OCI-LY1 (cell line): ENCODE measurements at regions not wholly inside any gene's neighbourhood (a gene's known extent, or its start where the extent isn't known, plus 50 kb on each side); places are given as distances from the start of the nearest gene placed in this dataset.

Source experiments
- H2AFZ ChIP-seq: fragments of 200-600 bp; sonication (generic), shearing (Covaris generic); 2 replicates; pipeline ENCODE4 v1.6.0; 2014; ENCODE audit warnings: antibody characterized with exemption, mild to moderate bottlenecking, low read length
- H3F3A ChIP-seq: fragments of 200-600 bp; sonication (generic), shearing (Covaris generic); 2 replicates; pipeline ENCODE4 v1.6.0; 2014; ENCODE audit warnings: mild to moderate bottlenecking, antibody characterized with exemption, low read length, moderate library complexity; ENCODE audit not compliant: insufficient read depth
- H3K27ac ChIP-seq: fragments of 200-600 bp; sonication (generic); 2 replicates; pipeline ENCODE4 v1.5.1; 2014; ENCODE audit warnings: low read length, mixed run types, mild to moderate bottlenecking, low read depth; ENCODE audit not compliant: poor library complexity, severe bottlenecking
- H3K27me3 ChIP-seq: fragments of 200-600 bp; sonication (generic); 2 replicates; pipeline ENCODE4 v1.6.0; 2014; ENCODE audit warnings: antibody characterized with exemption, mild to moderate bottlenecking, low read length, moderate library complexity; ENCODE audit not compliant: insufficient read depth
- H3K36me3 ChIP-seq: fragments of 200-600 bp; sonication (generic); 2 replicates; pipeline ENCODE4 v1.6.1; 2014; ENCODE audit warnings: mild to moderate bottlenecking, antibody characterized with exemption, low read length, moderate library complexity, mixed read lengths; ENCODE audit not compliant: insufficient read depth
- H3K4me1 ChIP-seq: fragments of 200-600 bp; sonication (generic); 2 replicates; pipeline ENCODE4 v1.5.1; 2014; ENCODE audit warnings: mild to moderate bottlenecking, low read length, moderate library complexity; ENCODE audit not compliant: insufficient read depth, severe bottlenecking
- H3K4me2 ChIP-seq: fragments of 200-600 bp; sonication (generic), shearing (Covaris generic); 2 replicates; pipeline ENCODE4 v1.6.1; 2014; ENCODE audit warnings: low read length
- H3K4me3 ChIP-seq: fragments of 200-600 bp; sonication (generic); 2 replicates; pipeline ENCODE4 v1.5.1; 2014; ENCODE audit warnings: low read length, low read depth, mild to moderate bottlenecking, mixed read lengths; ENCODE audit not compliant: poor library complexity, severe bottlenecking
- H3K79me2 ChIP-seq: fragments of 200-600 bp; shearing (Covaris generic); 2 replicates; pipeline ENCODE4 v1.6.1; 2016; ENCODE audit warnings: mixed run types, low read length, mixed read lengths; ENCODE audit not compliant: insufficient read depth
- H3K9ac ChIP-seq: fragments of 200-600 bp; sonication (generic), shearing (Covaris generic); 2 replicates; pipeline ENCODE4 v1.6.1; 2014; ENCODE audit warnings: mild to moderate bottlenecking, low read length, mixed read lengths
- H3K9me2 ChIP-seq: fragments of 200-600 bp; sonication (generic), shearing (Covaris generic); 2 replicates; pipeline ENCODE4 v1.6.1; 2014; ENCODE audit warnings: low read depth, mild to moderate bottlenecking, low read length, mixed read lengths
- H3K9me3 ChIP-seq: fragments of 200-600 bp; shearing (Covaris generic); 2 replicates; pipeline ENCODE4 v1.6.1; 2014; ENCODE audit warnings: low read length, mixed read lengths
- H4K20me1 ChIP-seq: fragments of 200-600 bp; sonication (generic), shearing (Covaris generic); 2 replicates; pipeline ENCODE4 v1.6.0; 2016; ENCODE audit warnings: mild to moderate bottlenecking, low read length; ENCODE audit not compliant: insufficient read depth
- EZH2 ChIP-seq: fragments of 200-600 bp; sonication (generic), shearing (Covaris generic); IDR thresholded peaks from 2 replicates; pipeline ENCODE4 v1.8.0; 2017; ENCODE audit warnings: borderline replicate concordance, mixed run types, mild to moderate bottlenecking, antibody characterized with exemption, low read length, moderate library complexity, mixed read lengths
- TF ChIP-seq, protein P1 (sequence below): fragments of 200-600 bp; sonication (generic), shearing (Covaris generic); IDR thresholded peaks from 2 replicates; pipeline ENCODE4 v1.5.1; 2017; ENCODE audit warnings: mild to moderate bottlenecking, antibody characterized with exemption, low read length, moderate library complexity, mixed read lengths

DNA sequence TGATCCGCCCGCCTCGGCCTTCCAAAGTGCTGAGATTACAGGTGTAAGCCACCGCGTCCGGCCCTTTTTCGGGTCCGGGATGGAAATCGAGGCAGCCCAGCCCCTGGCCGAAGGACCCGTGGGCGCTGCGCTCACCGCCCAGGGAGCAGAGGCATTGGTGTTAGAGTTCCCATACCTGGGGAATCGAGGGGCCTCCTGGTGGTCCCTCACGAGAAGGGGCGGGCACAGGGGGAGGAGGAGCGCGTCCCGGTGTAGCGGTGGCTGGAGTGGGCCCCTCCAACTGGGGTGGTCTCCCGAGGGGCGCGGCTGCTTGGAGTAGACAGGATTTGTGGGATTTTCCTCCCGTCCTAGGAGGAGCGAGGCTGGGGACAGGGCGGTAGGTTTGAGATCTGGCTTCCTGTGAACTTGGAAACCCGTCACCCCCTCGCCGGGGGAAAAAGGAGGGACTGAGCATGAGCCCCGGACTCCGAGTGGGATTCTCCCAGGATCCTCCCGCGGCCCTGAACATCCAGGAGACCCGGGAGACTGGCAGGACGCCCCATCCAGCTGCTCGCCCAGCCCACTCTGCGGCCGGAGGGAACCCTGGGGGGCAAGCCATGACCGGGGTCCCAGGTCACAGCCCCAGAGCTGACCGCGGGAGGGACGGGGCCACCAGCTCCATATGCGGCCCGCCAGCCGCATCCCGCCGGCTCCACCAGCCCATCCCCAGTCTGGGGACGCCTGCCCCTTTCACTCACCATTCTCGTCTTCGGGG is 70.9 kb downstream of the ASCL4 start:
- Histone ChIP-seq H3K36me3 (no peaks in the 10 kb centered on the region), H3K27me3 (no peaks in the 10 kb centered on the region)

DNA sequence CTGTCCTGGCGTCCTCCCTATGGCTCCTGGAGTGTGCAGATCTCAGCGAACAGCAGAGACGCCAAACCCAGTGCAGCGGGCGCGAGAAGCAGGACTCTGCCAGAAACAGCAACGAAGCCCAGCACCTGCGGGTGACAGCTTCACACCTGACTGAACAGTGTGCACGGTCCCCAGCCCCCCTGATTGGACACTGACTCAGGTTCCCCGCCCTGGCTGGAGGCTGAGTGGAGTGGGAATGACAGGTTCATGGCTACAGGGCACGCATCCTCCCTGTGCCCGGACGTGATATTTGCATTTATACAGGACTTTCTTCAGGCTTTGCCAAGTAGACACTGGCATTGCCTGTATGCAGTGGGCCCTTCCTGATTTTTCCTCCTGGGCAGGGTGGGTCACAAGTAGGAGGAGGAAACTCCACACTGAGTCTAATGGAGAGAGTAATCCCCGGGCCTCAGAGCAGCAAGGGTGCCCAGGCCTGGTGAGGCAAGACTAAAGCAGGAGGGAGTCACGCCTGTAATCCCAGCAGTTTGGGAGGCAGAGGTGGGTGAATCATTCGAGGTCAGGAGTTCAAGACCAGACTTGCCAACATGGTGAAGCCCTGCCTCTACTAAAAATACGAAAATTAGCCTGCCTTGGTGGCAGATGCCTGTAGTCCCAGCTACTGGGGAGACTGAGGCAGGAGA is 71.6 kb downstream of the ASCL4 start:
- no peaks in the 10 kb centered on the region for H3K36me3 ChIP-seq
- H3K9me2 ChIP-seq = no peaks in the 10 kb centered on the region
- H3F3A ChIP-seq = no peaks in the 10 kb centered on the region
- no peak overlapping the region for H3K9ac ChIP-seq
- no peak overlapping the region for H2AFZ ChIP-seq
- no peaks in the 10 kb centered on the region for H3K4me1 ChIP-seq
- no peak for TF ChIP-seq EZH2
- TF ChIP-seq, protein P1, sequence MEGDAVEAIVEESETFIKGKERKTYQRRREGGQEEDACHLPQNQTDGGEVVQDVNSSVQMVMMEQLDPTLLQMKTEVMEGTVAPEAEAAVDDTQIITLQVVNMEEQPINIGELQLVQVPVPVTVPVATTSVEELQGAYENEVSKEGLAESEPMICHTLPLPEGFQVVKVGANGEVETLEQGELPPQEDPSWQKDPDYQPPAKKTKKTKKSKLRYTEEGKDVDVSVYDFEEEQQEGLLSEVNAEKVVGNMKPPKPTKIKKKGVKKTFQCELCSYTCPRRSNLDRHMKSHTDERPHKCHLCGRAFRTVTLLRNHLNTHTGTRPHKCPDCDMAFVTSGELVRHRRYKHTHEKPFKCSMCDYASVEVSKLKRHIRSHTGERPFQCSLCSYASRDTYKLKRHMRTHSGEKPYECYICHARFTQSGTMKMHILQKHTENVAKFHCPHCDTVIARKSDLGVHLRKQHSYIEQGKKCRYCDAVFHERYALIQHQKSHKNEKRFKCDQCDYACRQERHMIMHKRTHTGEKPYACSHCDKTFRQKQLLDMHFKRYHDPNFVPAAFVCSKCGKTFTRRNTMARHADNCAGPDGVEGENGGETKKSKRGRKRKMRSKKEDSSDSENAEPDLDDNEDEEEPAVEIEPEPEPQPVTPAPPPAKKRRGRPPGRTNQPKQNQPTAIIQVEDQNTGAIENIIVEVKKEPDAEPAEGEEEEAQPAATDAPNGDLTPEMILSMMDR = no peak
- H3K9me3 ChIP-seq = no peaks in the 10 kb centered on the region
- no peaks in the 10 kb centered on the region for H3K27me3 ChIP-seq
- H3K4me2 ChIP-seq = no peak overlapping the region
- no peak overlapping the region for H3K27ac ChIP-seq
- no peaks in the 10 kb centered on the region for H3K79me2 ChIP-seq
- H3K4me3 ChIP-seq = no peak overlapping the region
- H4K20me1 ChIP-seq = no peaks in the 10 kb centered on the region

More for the DNA sequence above, 70.9 kb downstream of the ASCL4 start:
- TF ChIP-seq, protein P1 = no peak
- no peak for TF ChIP-seq EZH2
- Histone ChIP-seq H3K79me2 (no peaks in the 10 kb centered on the region), H3K27ac (no peak overlapping the region), H2AFZ (no peak overlapping the region), H3K9me3 (no peaks in the 10 kb centered on the region), H3K4me3 (no peak overlapping the region), H3K4me2 (no peak overlapping the region), H3K9me2 (no peaks in the 10 kb centered on the region), H3F3A (no peaks in the 10 kb centered on the region), H3K9ac (no peak overlapping the region), H3K4me1 (no peaks in the 10 kb centered on the region), H4K20me1 (no peaks in the 10 kb centered on the region)

GRCh38 chr12:107847430-107847829 is 72.9 kb downstream of the ASCL4 start:
- no peaks in the 10 kb centered on the region for H3K36me3 ChIP-seq
- no peaks in the 10 kb centered on the region for H3K79me2 ChIP-seq
- no peaks in the 10 kb centered on the region for H4K20me1 ChIP-seq
- H3K27ac ChIP-seq = no peak overlapping the region
- TF ChIP-seq, protein P1 = no peak
- TF ChIP-seq EZH2 = no peak
- no peaks in the 10 kb centered on the region for H3K9me2 ChIP-seq
- H2AFZ ChIP-seq = no peak overlapping the region
- H3F3A ChIP-seq = no peaks in the 10 kb centered on the region
- H3K4me1 ChIP-seq = no peaks in the 10 kb centered on the region
- no peak overlapping the region for H3K9ac ChIP-seq
- no peaks in the 10 kb centered on the region for H3K9me3 ChIP-seq
- no peaks in the 10 kb centered on the region for H3K27me3 ChIP-seq
- H3K4me3 ChIP-seq = no peak overlapping the region
- H3K4me2 ChIP-seq = no peak overlapping the region
